Right ventricle myocardium superior (tissue), 1 donor: ENCODE measurements at regions not wholly inside any gene's neighbourhood (a gene's known extent, or its start where the extent isn't known, plus 50 kb on each side); places are given as distances from the start of the nearest gene placed in this dataset.

ENCODE experiments used
- ATAC-seq: fragments of 200-7000 bp; cut with Tn5 transposase; one replicate; pipeline ENCODE4 v1.9.1; 2020; ENCODE audit warnings: mild to moderate bottlenecking; ENCODE audit not compliant: poor library complexity
- DNase-seq: peaks from one replicate; pipeline ENCODE4 v3.0.0-alpha.2; 2020
- intact Hi-C: fragments of 100-400 bp; cut with DNase I; formaldehyde crosslinking; loops from one replicate; pipeline ENCODE4 v1.11.2; 2022
- donor health status: DM: no; HTN: yes; CAD: no; lungs with severe emphysema.

- intact Hi-C loops: no loop called here
- ATAC-seq (no peak), DNase-seq (no peak)
Observed at GRCh38 chr5:30994176-30994575, 199.3 kb upstream of the CDH6 start.

- intact Hi-C loops: no loop called here
- ATAC-seq (no peak), DNase-seq (no peak)
Observed at GRCh38 chr5:30991462-30991861, 202.0 kb upstream of the CDH6 start.

GRCh38 chr5:30981576-30981975 is 211.9 kb upstream of the CDH6 start:
- intact Hi-C loops: no loop called here
- no peak for ATAC-seq
- DNase-seq: no peak

- DNase-seq (no peak), ATAC-seq (no peak)
- intact Hi-C loops: no loop called here
Observed at GRCh38 chr5:30968971-30969370, 224.5 kb upstream of the CDH6 start.

- intact Hi-C loops: no loop called here
- no peak for ATAC-seq
- no peak for DNase-seq
Observed at GRCh38 chr5:30960036-30960435, 233.4 kb upstream of the CDH6 start.

- DNase-seq (no peak), ATAC-seq (no peak)
- intact Hi-C loops: no loop called here
Observed at GRCh38 chr5:30959238-30959637, 234.2 kb upstream of the CDH6 start.

GRCh38 chr5:30957591-30957990 is 235.9 kb upstream of the CDH6 start:
- intact Hi-C loops: no loop called here
- no peak for ATAC-seq
- DNase-seq: no peak

GRCh38 chr5:30956251-30956650 is 237.2 kb upstream of the CDH6 start:
- DNase-seq: no peak
- ATAC-seq: no peak
- intact Hi-C loops: no loop called here

- DNase-seq: no peak
- ATAC-seq: no peak
- intact Hi-C loops: no loop called here
Observed at GRCh38 chr5:30937070-30937469, 256.4 kb upstream of the CDH6 start.

GRCh38 chr5:30933599-30933998 is 259.9 kb upstream of the CDH6 start:
- ATAC-seq: no peak
- intact Hi-C loops: no loop called here
- no peak for DNase-seq

GRCh38 chr5:30932273-30933017 is 261.0 kb upstream of the CDH6 start:
- intact Hi-C loops: no loop called here
- no peak for ATAC-seq

GRCh38 chr5:30930736-30931135 is 262.8 kb upstream of the CDH6 start:
- DNase-seq (no peak), ATAC-seq (no peak)
- intact Hi-C loops: no loop called here

More at GRCh38 chr5:30932273-30933017, 261.0 kb upstream of the CDH6 start:
- DNase-seq: no peak

- DNase-seq (no peak), ATAC-seq (no peak)
- intact Hi-C loops: no loop called here
Observed at GRCh38 chr5:30928956-30929355, 264.5 kb upstream of the CDH6 start.

GRCh38 chr5:30926218-30926617 is 267.3 kb upstream of the CDH6 start:
- ATAC-seq (peak; percentile 85), DNase-seq (no peak)
- intact Hi-C loops: no loop called here

GRCh38 chr5:30921388-30921787 is 272.1 kb upstream of the CDH6 start:
- intact Hi-C loops: no loop called here

GRCh38 chr5:30918171-30918570 is 275.3 kb upstream of the CDH6 start:
- no peak for DNase-seq
- ATAC-seq: no peak
- intact Hi-C loops: no loop called here

More at GRCh38 chr5:30921388-30921787, 272.1 kb upstream of the CDH6 start:
- DNase-seq: no peak
- ATAC-seq: no peak

- no peak for DNase-seq
- intact Hi-C loops: no loop called here
- ATAC-seq: peak; percentile 59
Observed at GRCh38 chr5:30908356-30908755, 285.1 kb upstream of the CDH6 start.

- DNase-seq: no peak
- no peak for ATAC-seq
- intact Hi-C loops: no loop called here
Observed at GRCh38 chr5:30900367-30900766, 293.1 kb upstream of the CDH6 start.

GRCh38 chr5:30894811-30895210 is 298.7 kb upstream of the CDH6 start:
- ATAC-seq (no peak), DNase-seq (no peak)
- intact Hi-C loops: no loop called here

GRCh38 chr5:30891660-30892059 is 301.8 kb upstream of the CDH6 start:
- ATAC-seq (no peak), DNase-seq (no peak)
- intact Hi-C loops: no loop called here

GRCh38 chr5:30890377-30890776 is 303.1 kb upstream of the CDH6 start:
- intact Hi-C loops: no loop called here
- ATAC-seq (no peak), DNase-seq (no peak)
